GM06990 (cell line): ENCODE measurements at regions not wholly inside any gene's neighbourhood (a gene's known extent, or its start where the extent isn't known, plus 50 kb on each side); places are given as distances from the start of the nearest gene placed in this dataset.

Experiments used
- DNase-seq: peaks from one replicate; pipeline ENCODE4 v3.0.0-alpha.2; 2011; ENCODE audit not compliant: insufficient read length; ENCODE audit errors: extremely low read depth
- H3K27me3 ChIP-seq: replicated peaks from 2 replicates; pipeline ENCODE4 v1.6.0; 2011; ENCODE audit warnings: low read length; ENCODE audit not compliant: control insufficient read depth, insufficient read depth
- H3K36me3 ChIP-seq: 2 replicates; pipeline ENCODE4 v1.5.1; 2011; ENCODE audit warnings: low read length; ENCODE audit not compliant: control insufficient read depth, insufficient read depth
- H3K4me3 ChIP-seq: replicated peaks from 2 replicates; pipeline ENCODE4 v1.5.1; 2011; ENCODE audit warnings: low read depth, mild to moderate bottlenecking, control low read depth, low read length
- CTCF ChIP-seq: IDR thresholded peaks from 2 replicates; pipeline ENCODE4 v1.5.1; 2011; ENCODE audit warnings: low read length, control low read depth, mild to moderate bottlenecking, inconsistent platforms; ENCODE audit not compliant: insufficient read depth, poor library complexity, severe bottlenecking

- H3K27me3 ChIP-seq = no peaks in the 10 kb centered on the region
- no peak for DNase-seq
- H3K36me3 ChIP-seq = no peaks in the 10 kb centered on the region
- H3K4me3 ChIP-seq = no peak overlapping the region
- TF ChIP-seq CTCF = no peak
Measured at GRCh38 chr16:51719376-51719775, 568.3 kb upstream of the SALL1 start.

GRCh38 chr16:51716195-51716594 lies 565.1 kb upstream of the SALL1 start:
- DNase-seq = no peak
- Histone ChIP-seq H3K27me3 (no peaks in the 10 kb centered on the region), H3K4me3 (no peak overlapping the region), H3K36me3 (no peaks in the 10 kb centered on the region)
- TF ChIP-seq CTCF = no peak

- Histone ChIP-seq H3K36me3 (no peaks in the 10 kb centered on the region), H3K27me3 (no peaks in the 10 kb centered on the region), H3K4me3 (no peak overlapping the region)
- no peak for DNase-seq
- no peak for TF ChIP-seq CTCF
Measured at GRCh38 chr16:51713502-51713901, 562.4 kb upstream of the SALL1 start.

GRCh38 chr16:51710905-51711563 lies 560.0 kb upstream of the SALL1 start:
- DNase-seq = no peak
- Histone ChIP-seq H3K36me3 (no peaks in the 10 kb centered on the region), H3K27me3 (no peaks in the 10 kb centered on the region), H3K4me3 (no peak overlapping the region)
- no peak for TF ChIP-seq CTCF

GRCh38 chr16:51710186-51710585 lies 559.1 kb upstream of the SALL1 start:
- TF ChIP-seq CTCF = no peak
- Histone ChIP-seq H3K36me3 (no peaks in the 10 kb centered on the region), H3K4me3 (no peak overlapping the region), H3K27me3 (no peaks in the 10 kb centered on the region)
- DNase-seq = no peak

GRCh38 chr16:51708861-51709260 lies 557.8 kb upstream of the SALL1 start:
- DNase-seq = no peak
- Histone ChIP-seq H3K4me3 (no peak overlapping the region), H3K36me3 (no peaks in the 10 kb centered on the region), H3K27me3 (no peaks in the 10 kb centered on the region)
- no peak for TF ChIP-seq CTCF
